K562 (cell line): ENCODE measurements at regions not wholly inside any gene's neighbourhood (a gene's known extent, or its start where the extent isn't known, plus 50 kb on each side); places are given as distances from the start of the nearest gene placed in this dataset.

Experiments
- ATAC-seq: fragments of 200-7000 bp; cut with Tn5 transposase; 3 replicates; pipeline ENCODE4 v1.9.1; 2020; ENCODE audit warnings: moderate library complexity
- BruUV-seq: library from RNA; stranded (reverse); fragments of 400-500 nt; replicated peaks from 2 replicates; lab custom pipeline; 2021; lab: Mats Ljungman, UMichigan
- CTCF ChIA-PET: fragments of 300-600 bp; formaldehyde crosslinking; extraction: SDS; loops from one replicate; lab custom pipeline; 2021; ENCODE audit warnings: low intra/inter-chr PET ratio; lab: Yijun Ruan, JAX
- POLR2A ChIA-PET: fragments of 300-600, 350-650 bp; sonication (Branson Sonifier 250); formaldehyde crosslinking; extraction: SDS; loops from one replicate; lab custom pipeline; 2021; ENCODE audit warnings: antibody characterized with exemption, inconsistent platforms; lab: Yijun Ruan, JAX
- DNase-seq, 4 experiments: peaks; one replicate each; pipeline versions ENCODE4 v3.0.0 to v3.0.0-alpha.2; 2011 to 2018; ENCODE audit warnings: low spot score in 3 of 4, mixed read lengths in 3 of 4; ENCODE audit errors: extremely low read depth in 1 of 4
- FAIRE-seq: peaks from 2 replicates; lab custom pipeline; 2011; peaks lifted over from hg19 to GRCh38; lab: Jason Lieb, UNC
- H2AFZ ChIP-seq: 2 replicates; pipeline ENCODE4 v1.6.0; 2011; ENCODE audit warnings: low read depth, low read length, control low read depth, inconsistent platforms
- H3K27ac ChIP-seq: fragments of 200-600 bp; 3 replicates; pipeline ENCODE4 v1.8.0; 2011; ENCODE audit warnings: low read depth, mild to moderate bottlenecking, control low read depth, inconsistent platforms, low read length, moderate library complexity, mixed read lengths; ENCODE audit errors: extremely low read depth
- H3K27me3 ChIP-seq, 2 experiments: fragments of 300-600 bp in 1 of 2; 2 replicates in 1 of 2; 3 replicates in 1 of 2; pipeline versions ENCODE4 v1.6.0 to v1.8.0; 2011; ENCODE audit warnings: inconsistent platforms in 2 of 2, low read length in 2 of 2, mild to moderate bottlenecking in 1 of 2, mixed read lengths in 1 of 2, moderate library complexity in 1 of 2; ENCODE audit not compliant: control insufficient read depth in 2 of 2, insufficient read depth in 2 of 2
- H3K36me3 ChIP-seq: fragments of 300-600 bp; 3 replicates; pipeline ENCODE4 v1.8.0; 2011; ENCODE audit warnings: mild to moderate bottlenecking, low read length, inconsistent platforms; ENCODE audit not compliant: control insufficient read depth, insufficient read depth
- H3K4me1 ChIP-seq, 2 experiments: fragments of 200-600 bp in 1 of 2; replicated peaks in 1 of 2; 2 replicates in 1 of 2; 3 replicates in 1 of 2; pipeline versions ENCODE4 v1.5.1 to v1.8.0; 2011; ENCODE audit warnings: inconsistent platforms in 2 of 2, low read length in 2 of 2, mild to moderate bottlenecking in 1 of 2, mixed read lengths in 1 of 2, moderate library complexity in 1 of 2; ENCODE audit not compliant: control insufficient read depth in 2 of 2, insufficient read depth in 2 of 2
- H3K4me2 ChIP-seq: 2 replicates; pipeline ENCODE4 v1.6.1; 2011; ENCODE audit warnings: low read length, control low read depth, inconsistent platforms, mixed read lengths; ENCODE audit not compliant: insufficient read depth
- H3K4me3 ChIP-seq: fragments of 200-600 bp; sonication (generic), shearing (Covaris generic); 2 replicates; pipeline ENCODE4 v1.5.1; 2016; ENCODE audit warnings: control low read depth, inconsistent platforms
- H3K79me2 ChIP-seq: fragments of 200-600 bp; 3 replicates; pipeline ENCODE4 v1.8.0; 2011; ENCODE audit warnings: low read length, inconsistent platforms; ENCODE audit not compliant: control insufficient read depth, insufficient read depth
- H3K9ac ChIP-seq, 2 experiments: 2 replicates each; pipeline versions ENCODE4 v1.6.0 to v1.6.1; 2011; ENCODE audit warnings: low read depth in 2 of 2, low read length in 2 of 2, control low read depth in 1 of 2, inconsistent platforms in 1 of 2, mild to moderate bottlenecking in 1 of 2, mixed read lengths in 1 of 2; ENCODE audit not compliant: insufficient read depth in 1 of 2
- H3K9me1 ChIP-seq: one replicate; pipeline ENCODE4 v1.6.0; 2011; ENCODE audit warnings: inconsistent platforms, mild to moderate bottlenecking, low read length, moderate library complexity; ENCODE audit not compliant: control insufficient read depth, insufficient read depth
- H3K9me3 ChIP-seq: replicated peaks from 2 replicates; pipeline ENCODE4 v1.5.1; 2011; ENCODE audit warnings: low read depth, low read length, inconsistent platforms; ENCODE audit not compliant: control insufficient read depth, insufficient read depth
- H4K20me1 ChIP-seq: replicated peaks from 2 replicates; pipeline ENCODE4 v1.6.1; 2011; ENCODE audit warnings: low read length, inconsistent platforms, mixed read lengths; ENCODE audit not compliant: control insufficient read depth, insufficient read depth
- FOXA3 ChIP-seq, 2 experiments: fragments of 450-650 bp in 1 of 2; sonication (generic) in 1 of 2; formaldehyde crosslinking; IDR thresholded peaks in 1 of 2; conservative IDR thresholded peaks in 1 of 2; 2 replicates each; pipeline versions ENCODE4 v1.4.0 to v1.8.0; 2020 to 2022; ENCODE audit warnings: mild to moderate bottlenecking in 2 of 2, missing genetic modification reagents in 1 of 2
- GATA2 ChIP-seq: sonication (generic); formaldehyde crosslinking; IDR thresholded peaks from 2 replicates; pipeline ENCODE4 v1.4.0; 2020; ENCODE audit warnings: mild to moderate bottlenecking, missing genetic modification reagents
- KLF16 ChIP-seq: IDR thresholded peaks from 2 replicates; pipeline ENCODE4 v1.6.1; 2016; ENCODE audit warnings: antibody characterized with exemption
- WGBS: fragments of 100-300 bp; shearing (Covaris generic); methylation state at CpG from one replicate; pipeline ENCODE4 v1.1.6; 2016; ENCODE audit warnings: low coverage, mixed read lengths; ENCODE audit not compliant: insufficient coverage; ENCODE audit errors: missing lambda C conversion rate; 5-methylcytosine and 5-hydroxymethylcytosine counted together
- in situ Hi-C: fragments of 300-500 bp; cut with MboI; formaldehyde crosslinking; loops from 4 replicates; pipeline ENCODE4 v1.15.0; 2018; ENCODE audit warnings: inconsistent platforms, mixed read lengths
- intact Hi-C: fragments of 100-400 bp; cut with micrococcal nuclease; formaldehyde crosslinking; loops from 2 replicates; pipeline ENCODE4 v1.14.2; 2022
- TF ChIP-seq, protein P1 (sequence below): fragments of 450-650 bp; formaldehyde crosslinking; IDR thresholded peaks from 2 replicates; pipeline ENCODE4 v1.4.0; 2020; ENCODE audit warnings: mild to moderate bottlenecking, moderate library complexity
- TF ChIP-seq, protein P2 (sequence below): sonication (generic); formaldehyde crosslinking; IDR thresholded peaks from 2 replicates; pipeline ENCODE4 v1.5.0; 2020; ENCODE audit warnings: missing genetic modification reagents

DNA sequence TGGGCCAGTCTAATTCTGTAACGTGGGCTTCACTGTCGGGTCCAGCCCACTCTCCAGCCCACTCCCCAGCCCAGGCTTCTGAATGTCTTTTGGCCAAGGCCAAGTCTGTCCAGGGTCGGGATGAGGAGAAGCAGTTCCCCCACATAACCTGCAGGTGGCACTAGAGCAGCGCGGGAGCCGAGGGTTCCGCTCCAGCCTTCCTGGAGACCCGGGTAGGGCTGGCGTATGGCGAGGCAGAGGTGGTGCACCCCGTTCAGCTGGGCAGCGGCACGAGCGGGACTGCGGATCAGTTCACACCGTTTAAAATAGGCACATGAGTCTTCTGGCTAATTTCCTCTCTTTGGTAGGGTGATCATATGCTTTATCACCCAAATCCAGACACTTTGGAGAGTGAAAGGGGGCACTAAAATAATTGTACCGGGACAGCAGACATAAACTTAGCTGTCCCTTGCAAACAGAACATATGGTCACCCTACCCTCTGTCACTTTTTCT lies 185.9 kb downstream of the MSX2 start (continued):
- TF ChIP-seq, protein P1, sequence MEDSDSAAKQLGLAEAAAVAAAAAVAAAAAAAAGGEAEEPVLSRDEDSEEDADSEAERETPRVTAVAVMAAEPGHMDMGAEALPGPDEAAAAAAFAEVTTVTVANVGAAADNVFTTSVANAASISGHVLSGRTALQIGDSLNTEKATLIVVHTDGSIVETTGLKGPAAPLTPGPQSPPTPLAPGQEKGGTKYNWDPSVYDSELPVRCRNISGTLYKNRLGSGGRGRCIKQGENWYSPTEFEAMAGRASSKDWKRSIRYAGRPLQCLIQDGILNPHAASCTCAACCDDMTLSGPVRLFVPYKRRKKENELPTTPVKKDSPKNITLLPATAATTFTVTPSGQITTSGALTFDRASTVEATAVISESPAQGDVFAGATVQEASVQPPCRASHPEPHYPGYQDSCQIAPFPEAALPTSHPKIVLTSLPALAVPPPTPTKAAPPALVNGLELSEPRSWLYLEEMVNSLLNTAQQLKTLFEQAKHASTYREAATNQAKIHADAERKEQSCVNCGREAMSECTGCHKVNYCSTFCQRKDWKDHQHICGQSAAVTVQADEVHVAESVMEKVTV (CRISPR knock-in tag): peak; percentile 58; the same call in 1 of the 2 replicates
- TF ChIP-seq GATA2 (CRISPR knock-in tag) (no peak), KLF16 (peak; percentile 37; the same call in 1 of the 2 replicates)

DNA sequence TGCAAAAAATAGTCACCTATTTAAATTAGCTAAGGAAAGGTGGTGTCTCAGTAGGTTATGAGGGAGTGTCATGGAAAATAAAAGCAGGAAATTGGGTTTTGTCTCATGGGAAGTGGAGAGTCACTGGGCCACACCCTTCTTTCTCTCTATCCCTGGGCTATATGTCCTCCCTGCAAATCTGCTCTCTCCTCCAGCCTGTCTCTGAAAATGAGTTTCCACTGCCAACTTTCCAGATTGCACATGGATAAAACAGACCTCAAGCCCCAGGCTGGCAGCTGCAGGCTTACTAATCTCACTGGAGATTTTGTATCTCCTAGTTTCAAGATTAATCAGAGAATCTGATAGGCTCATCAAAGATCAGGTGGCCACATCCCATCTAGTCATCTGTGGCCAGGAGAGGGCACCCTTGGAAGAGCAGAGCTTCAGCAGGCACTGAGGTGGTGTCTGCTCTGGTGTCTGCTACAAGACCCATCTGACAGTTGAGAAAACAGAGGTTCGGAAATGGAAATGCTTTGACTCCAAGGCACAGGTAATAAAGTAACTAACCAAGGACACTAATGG lies 178.9 kb downstream of the MSX2 start:
- Histone ChIP-seq H4K20me1 (no peaks in the 10 kb centered on the region), H3K4me2 (no peak overlapping the region), H3K27me3 (no peaks in the 10 kb centered on the region), H3K4me3 (no peak overlapping the region), H3K9me3 (no peaks in the 10 kb centered on the region), H3K27ac (no peak overlapping the region), H3K79me2 (no peaks in the 10 kb centered on the region), H3K4me1 (no peaks in the 10 kb centered on the region), H3K36me3 (no peaks in the 10 kb centered on the region), H3K9ac (no peak overlapping the region), H3K9me1 (no peaks in the 10 kb centered on the region), H2AFZ (no peak overlapping the region)
- no peak for FAIRE-seq
- in situ Hi-C loops (no loop called here), intact Hi-C loops (no loop called here)
- ChIA-PET POLR2A (no interaction called here), CTCF (no interaction called here)
- no peak for TF ChIP-seq FOXA3 (CRISPR knock-in tag; conservative IDR thresholded peaks at IDR 0.05 in 1 of 2, IDR thresholded peaks at IDR 0.05 in 1 of 2)
- TF ChIP-seq, protein P2, sequence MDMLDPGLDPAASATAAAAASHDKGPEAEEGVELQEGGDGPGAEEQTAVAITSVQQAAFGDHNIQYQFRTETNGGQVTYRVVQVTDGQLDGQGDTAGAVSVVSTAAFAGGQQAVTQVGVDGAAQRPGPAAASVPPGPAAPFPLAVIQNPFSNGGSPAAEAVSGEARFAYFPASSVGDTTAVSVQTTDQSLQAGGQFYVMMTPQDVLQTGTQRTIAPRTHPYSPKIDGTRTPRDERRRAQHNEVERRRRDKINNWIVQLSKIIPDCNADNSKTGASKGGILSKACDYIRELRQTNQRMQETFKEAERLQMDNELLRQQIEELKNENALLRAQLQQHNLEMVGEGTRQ (CRISPR knock-in tag): peak; percentile 35; the same call in 1 of the 2 replicates
- no TSS peak for BruUV-seq
- WGBS: 6% methylated on average over 1 of the region's 1 CpG
- no peak for ATAC-seq
- no peak for DNase-seq
